ENCODE measurements at regions not wholly inside any gene's neighbourhood (a gene's known extent, or its start where the extent isn't known, plus 50 kb on each side); places are given as distances from the start of the nearest gene placed in this dataset.

DNA sequence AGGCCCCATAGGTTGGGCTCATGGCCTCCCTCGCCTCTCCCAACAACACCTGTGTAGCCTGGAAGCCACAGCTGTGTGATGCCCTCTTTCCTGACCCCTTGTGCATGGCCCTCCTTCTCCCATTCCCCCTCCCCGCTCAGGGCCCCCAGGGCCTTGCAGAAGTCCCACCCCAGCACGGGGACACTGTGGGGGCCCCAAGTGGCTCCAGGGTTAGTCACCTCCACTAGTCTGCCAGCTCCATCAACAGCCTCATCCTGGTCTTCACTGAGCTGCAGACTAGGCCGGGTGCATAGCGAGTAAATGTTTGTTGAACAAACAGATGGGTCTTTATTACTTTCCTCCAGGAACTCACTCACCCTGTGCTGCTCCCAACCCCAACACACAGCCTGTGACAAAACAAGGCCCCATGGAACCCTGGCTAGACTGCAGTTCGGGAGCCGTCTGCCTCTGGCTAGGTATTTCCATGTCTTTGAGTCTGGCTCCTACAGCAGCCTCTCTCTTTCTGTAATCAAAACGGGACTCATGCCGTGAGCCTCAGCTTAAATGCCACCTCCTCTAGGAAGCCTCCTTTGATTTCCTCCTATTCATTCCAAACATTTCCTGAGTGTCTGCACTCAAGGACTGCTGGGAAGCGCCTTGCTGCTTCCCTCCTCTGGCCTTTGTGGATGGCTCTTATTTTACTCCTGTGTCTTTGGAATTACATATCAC, 109.9 kb upstream of the ID2 start:
- no peak for TF ChIP-seq POLR2A (IDR thresholded peaks at IDR 0.05)
- TF ChIP-seq, protein P1, sequence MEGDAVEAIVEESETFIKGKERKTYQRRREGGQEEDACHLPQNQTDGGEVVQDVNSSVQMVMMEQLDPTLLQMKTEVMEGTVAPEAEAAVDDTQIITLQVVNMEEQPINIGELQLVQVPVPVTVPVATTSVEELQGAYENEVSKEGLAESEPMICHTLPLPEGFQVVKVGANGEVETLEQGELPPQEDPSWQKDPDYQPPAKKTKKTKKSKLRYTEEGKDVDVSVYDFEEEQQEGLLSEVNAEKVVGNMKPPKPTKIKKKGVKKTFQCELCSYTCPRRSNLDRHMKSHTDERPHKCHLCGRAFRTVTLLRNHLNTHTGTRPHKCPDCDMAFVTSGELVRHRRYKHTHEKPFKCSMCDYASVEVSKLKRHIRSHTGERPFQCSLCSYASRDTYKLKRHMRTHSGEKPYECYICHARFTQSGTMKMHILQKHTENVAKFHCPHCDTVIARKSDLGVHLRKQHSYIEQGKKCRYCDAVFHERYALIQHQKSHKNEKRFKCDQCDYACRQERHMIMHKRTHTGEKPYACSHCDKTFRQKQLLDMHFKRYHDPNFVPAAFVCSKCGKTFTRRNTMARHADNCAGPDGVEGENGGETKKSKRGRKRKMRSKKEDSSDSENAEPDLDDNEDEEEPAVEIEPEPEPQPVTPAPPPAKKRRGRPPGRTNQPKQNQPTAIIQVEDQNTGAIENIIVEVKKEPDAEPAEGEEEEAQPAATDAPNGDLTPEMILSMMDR (IDR thresholded peaks at IDR 0.05) = no peak
